GM23338 (cell line): ENCODE measurements at regions not wholly inside any gene's neighbourhood (a gene's known extent, or its start where the extent isn't known, plus 50 kb on each side); places are given as distances from the start of the nearest gene placed in this dataset.

Experiments used
- ATAC-seq: fragments of 200-7000 bp; cut with Tn5 transposase; 3 replicates; pipeline ENCODE4 v1.9.1; 2020
- DNase-seq: peaks from one replicate; pipeline ENCODE4 v3.0.0-alpha.2; 2015; ENCODE audit warnings: low spot score
- H2AFZ ChIP-seq: fragments of 200-600 bp; sonication (generic); 2 replicates; pipeline ENCODE4 v1.8.0; 2016; ENCODE audit warnings: antibody characterized with exemption, mild to moderate bottlenecking, moderate library complexity
- H3F3A ChIP-seq: fragments of 200-600 bp; sonication (generic); replicated peaks from 2 replicates; pipeline ENCODE4 v1.8.0; 2017; ENCODE audit warnings: antibody characterized with exemption, mixed run types, low read depth
- H3K27ac ChIP-seq: fragments of 200-600 bp; sonication (generic); 2 replicates; pipeline ENCODE4 v1.6.1; 2016; ENCODE audit warnings: low read depth
- H3K27me3 ChIP-seq: fragments of 200-600 bp; sonication (generic); 2 replicates; pipeline ENCODE4 v1.8.0; 2016; ENCODE audit warnings: mild to moderate bottlenecking, mixed run types, moderate library complexity; ENCODE audit not compliant: insufficient read depth
- H3K36me3 ChIP-seq: fragments of 200-600 bp; sonication (generic); 2 replicates; pipeline ENCODE4 v1.8.0; 2016; ENCODE audit warnings: mild to moderate bottlenecking; ENCODE audit not compliant: insufficient read depth
- H3K4me1 ChIP-seq: fragments of 200-600 bp; sonication (generic); 2 replicates; pipeline ENCODE4 v1.8.0; 2016; ENCODE audit warnings: mild to moderate bottlenecking, moderate library complexity; ENCODE audit not compliant: insufficient read depth
- H3K4me2 ChIP-seq: fragments of 200-600 bp; sonication (generic); 2 replicates; pipeline ENCODE4 v1.7.1; 2017; ENCODE audit warnings: mixed run types
- H3K4me3 ChIP-seq: fragments of 200-600 bp; sonication (generic); 2 replicates; pipeline ENCODE4 v1.6.1; 2016; ENCODE audit warnings: mixed run types
- H3K79me2 ChIP-seq: fragments of 200-600 bp; sonication (generic); replicated peaks from 2 replicates; pipeline ENCODE4 v1.8.0; 2017; ENCODE audit warnings: mild to moderate bottlenecking; ENCODE audit not compliant: insufficient read depth
- H3K9me2 ChIP-seq: fragments of 200-600 bp; sonication (generic); 2 replicates; pipeline ENCODE4 v1.8.0; 2017; ENCODE audit not compliant: insufficient read depth
- H4K20me1 ChIP-seq: fragments of 200-600 bp; sonication (generic); replicated peaks from 2 replicates; pipeline ENCODE4 v1.8.0; 2017; ENCODE audit warnings: mild to moderate bottlenecking; ENCODE audit not compliant: insufficient read depth
- H3K27ac Mint-ChIP-seq: 2 replicates; pipeline ENCODE4 v1.8.0; 2020; ENCODE audit warnings: inconsistent platforms, mild to moderate bottlenecking, moderate library complexity, mixed read lengths
- H3K27me3 Mint-ChIP-seq: 3 replicates; pipeline ENCODE4 v1.8.0; 2022; ENCODE audit warnings: low read depth, mild to moderate bottlenecking, moderate library complexity, mixed read lengths, inconsistent platforms; ENCODE audit not compliant: insufficient read depth, poor library complexity
- H3K36me3 Mint-ChIP-seq: 3 replicates; pipeline ENCODE4 v1.8.0; 2021; ENCODE audit warnings: low read depth, mild to moderate bottlenecking, inconsistent platforms, moderate library complexity, mixed read lengths
- H3K4me1 Mint-ChIP-seq: 3 replicates; pipeline ENCODE4 v1.8.0; 2020; ENCODE audit warnings: mild to moderate bottlenecking, inconsistent platforms, mixed read lengths
- H3K4me3 Mint-ChIP-seq: 3 replicates; pipeline ENCODE4 v1.8.0; 2021; ENCODE audit warnings: moderate library complexity, mild to moderate bottlenecking, inconsistent platforms, mixed read lengths
- H3K9me3 Mint-ChIP-seq: 3 replicates; pipeline ENCODE4 v1.8.0; 2020; ENCODE audit warnings: moderate library complexity, mild to moderate bottlenecking, inconsistent platforms, mixed read lengths
- CREB1 ChIP-seq: fragments of 250-450 bp; sonication (Bioruptor Pico); IDR thresholded peaks from 2 replicates; pipeline ENCODE4 v1.5.0; 2020; ENCODE audit warnings: low read depth, mild to moderate bottlenecking, moderate library complexity
- ETS1 ChIP-seq: IDR thresholded peaks from 2 replicates; pipeline ENCODE4 v1.6.1; 2016; ENCODE audit warnings: antibody characterized with exemption
- EZH2 ChIP-seq: fragments of 200-600 bp; sonication (generic); IDR thresholded peaks from one replicate; pipeline ENCODE4 v1.8.0; 2017; ENCODE audit warnings: antibody characterized with exemption, mild to moderate bottlenecking, low read depth; ENCODE audit not compliant: unreplicated experiment
- EZH2phosphoT487 ChIP-seq: fragments of 200-600 bp; sonication (generic); IDR thresholded peaks from one replicate; pipeline ENCODE4 v1.8.1; 2018; ENCODE audit warnings: antibody characterized with exemption; ENCODE audit not compliant: unreplicated experiment
- JUNB ChIP-seq: IDR thresholded peaks from one replicate; pipeline ENCODE4 v1.6.1; 2016; ENCODE audit warnings: antibody characterized with exemption; ENCODE audit not compliant: unreplicated experiment
- POLR2AphosphoS5 ChIP-seq: IDR thresholded peaks from 2 replicates; pipeline ENCODE4 v1.6.1; 2016; ENCODE audit warnings: antibody characterized with exemption, low read depth
- STAT1 ChIP-seq: IDR thresholded peaks from one replicate; pipeline ENCODE4 v1.6.1; 2016; ENCODE audit warnings: antibody characterized with exemption; ENCODE audit not compliant: unreplicated experiment
- ZNF114 ChIP-seq: fragments of 250-450 bp; sonication (Bioruptor Pico); IDR thresholded peaks from 2 replicates; pipeline ENCODE4 v1.5.0; 2020; ENCODE audit warnings: mild to moderate bottlenecking, moderate library complexity
- ZNF331 ChIP-seq: fragments of 250-450 bp; sonication (Bioruptor Pico); IDR thresholded peaks from 2 replicates; pipeline ENCODE4 v1.5.0; 2020; ENCODE audit warnings: low read depth, mild to moderate bottlenecking, moderate library complexity
- TF ChIP-seq, protein P1 (sequence below): fragments of 250-450 bp; sonication (Bioruptor Pico); IDR thresholded peaks from 2 replicates; pipeline ENCODE4 v1.5.0; 2020; ENCODE audit warnings: mild to moderate bottlenecking, moderate library complexity
- TF ChIP-seq, protein P2 (sequence below): IDR thresholded peaks from one replicate; pipeline ENCODE4 v1.6.1; 2018; ENCODE audit warnings: antibody characterized with exemption; ENCODE audit not compliant: unreplicated experiment
- TF ChIP-seq, protein P3 (sequence below), 2 experiments: fragments of 200-600 bp in 1 of 2; sonication (generic) in 1 of 2; conservative IDR thresholded peaks; 2 replicates each; pipeline versions ENCODE4 v1.5.1 to v1.6.1; 2016 to 2017; ENCODE audit warnings: antibody characterized with exemption in 2 of 2, low read depth in 2 of 2, mild to moderate bottlenecking in 2 of 2, moderate library complexity in 1 of 2

GRCh38 chrY:21248591-21248990, 262.5 kb upstream of the RBMY1B start:
- no peaks in the 10 kb centered on the region for H3K9me2 ChIP-seq
- no peak overlapping the region for H3K4me3 ChIP-seq
- H3K27ac Mint-ChIP-seq, result no peak overlapping the region
- H3K79me2 ChIP-seq, result no peaks in the 10 kb centered on the region
- no peaks in the 10 kb centered on the region for H4K20me1 ChIP-seq
- H3K36me3 ChIP-seq, result no peaks in the 10 kb centered on the region
- H3K27ac ChIP-seq, result no peak overlapping the region
- H3K4me3 Mint-ChIP-seq, result no peak overlapping the region
- no peaks in the 10 kb centered on the region for H3K4me1 Mint-ChIP-seq
- TF ChIP-seq ZNF114 (CRISPR knock-in tag) (no peak), CREB1 (CRISPR knock-in tag) (no peak), EZH2phosphoT487 (no peak), EZH2 (no peak), POLR2AphosphoS5 (no peak), JUNB (no peak), ZNF331 (CRISPR knock-in tag) (no peak), STAT1 (no peak), ETS1 (no peak)
- TF ChIP-seq, protein P1, sequence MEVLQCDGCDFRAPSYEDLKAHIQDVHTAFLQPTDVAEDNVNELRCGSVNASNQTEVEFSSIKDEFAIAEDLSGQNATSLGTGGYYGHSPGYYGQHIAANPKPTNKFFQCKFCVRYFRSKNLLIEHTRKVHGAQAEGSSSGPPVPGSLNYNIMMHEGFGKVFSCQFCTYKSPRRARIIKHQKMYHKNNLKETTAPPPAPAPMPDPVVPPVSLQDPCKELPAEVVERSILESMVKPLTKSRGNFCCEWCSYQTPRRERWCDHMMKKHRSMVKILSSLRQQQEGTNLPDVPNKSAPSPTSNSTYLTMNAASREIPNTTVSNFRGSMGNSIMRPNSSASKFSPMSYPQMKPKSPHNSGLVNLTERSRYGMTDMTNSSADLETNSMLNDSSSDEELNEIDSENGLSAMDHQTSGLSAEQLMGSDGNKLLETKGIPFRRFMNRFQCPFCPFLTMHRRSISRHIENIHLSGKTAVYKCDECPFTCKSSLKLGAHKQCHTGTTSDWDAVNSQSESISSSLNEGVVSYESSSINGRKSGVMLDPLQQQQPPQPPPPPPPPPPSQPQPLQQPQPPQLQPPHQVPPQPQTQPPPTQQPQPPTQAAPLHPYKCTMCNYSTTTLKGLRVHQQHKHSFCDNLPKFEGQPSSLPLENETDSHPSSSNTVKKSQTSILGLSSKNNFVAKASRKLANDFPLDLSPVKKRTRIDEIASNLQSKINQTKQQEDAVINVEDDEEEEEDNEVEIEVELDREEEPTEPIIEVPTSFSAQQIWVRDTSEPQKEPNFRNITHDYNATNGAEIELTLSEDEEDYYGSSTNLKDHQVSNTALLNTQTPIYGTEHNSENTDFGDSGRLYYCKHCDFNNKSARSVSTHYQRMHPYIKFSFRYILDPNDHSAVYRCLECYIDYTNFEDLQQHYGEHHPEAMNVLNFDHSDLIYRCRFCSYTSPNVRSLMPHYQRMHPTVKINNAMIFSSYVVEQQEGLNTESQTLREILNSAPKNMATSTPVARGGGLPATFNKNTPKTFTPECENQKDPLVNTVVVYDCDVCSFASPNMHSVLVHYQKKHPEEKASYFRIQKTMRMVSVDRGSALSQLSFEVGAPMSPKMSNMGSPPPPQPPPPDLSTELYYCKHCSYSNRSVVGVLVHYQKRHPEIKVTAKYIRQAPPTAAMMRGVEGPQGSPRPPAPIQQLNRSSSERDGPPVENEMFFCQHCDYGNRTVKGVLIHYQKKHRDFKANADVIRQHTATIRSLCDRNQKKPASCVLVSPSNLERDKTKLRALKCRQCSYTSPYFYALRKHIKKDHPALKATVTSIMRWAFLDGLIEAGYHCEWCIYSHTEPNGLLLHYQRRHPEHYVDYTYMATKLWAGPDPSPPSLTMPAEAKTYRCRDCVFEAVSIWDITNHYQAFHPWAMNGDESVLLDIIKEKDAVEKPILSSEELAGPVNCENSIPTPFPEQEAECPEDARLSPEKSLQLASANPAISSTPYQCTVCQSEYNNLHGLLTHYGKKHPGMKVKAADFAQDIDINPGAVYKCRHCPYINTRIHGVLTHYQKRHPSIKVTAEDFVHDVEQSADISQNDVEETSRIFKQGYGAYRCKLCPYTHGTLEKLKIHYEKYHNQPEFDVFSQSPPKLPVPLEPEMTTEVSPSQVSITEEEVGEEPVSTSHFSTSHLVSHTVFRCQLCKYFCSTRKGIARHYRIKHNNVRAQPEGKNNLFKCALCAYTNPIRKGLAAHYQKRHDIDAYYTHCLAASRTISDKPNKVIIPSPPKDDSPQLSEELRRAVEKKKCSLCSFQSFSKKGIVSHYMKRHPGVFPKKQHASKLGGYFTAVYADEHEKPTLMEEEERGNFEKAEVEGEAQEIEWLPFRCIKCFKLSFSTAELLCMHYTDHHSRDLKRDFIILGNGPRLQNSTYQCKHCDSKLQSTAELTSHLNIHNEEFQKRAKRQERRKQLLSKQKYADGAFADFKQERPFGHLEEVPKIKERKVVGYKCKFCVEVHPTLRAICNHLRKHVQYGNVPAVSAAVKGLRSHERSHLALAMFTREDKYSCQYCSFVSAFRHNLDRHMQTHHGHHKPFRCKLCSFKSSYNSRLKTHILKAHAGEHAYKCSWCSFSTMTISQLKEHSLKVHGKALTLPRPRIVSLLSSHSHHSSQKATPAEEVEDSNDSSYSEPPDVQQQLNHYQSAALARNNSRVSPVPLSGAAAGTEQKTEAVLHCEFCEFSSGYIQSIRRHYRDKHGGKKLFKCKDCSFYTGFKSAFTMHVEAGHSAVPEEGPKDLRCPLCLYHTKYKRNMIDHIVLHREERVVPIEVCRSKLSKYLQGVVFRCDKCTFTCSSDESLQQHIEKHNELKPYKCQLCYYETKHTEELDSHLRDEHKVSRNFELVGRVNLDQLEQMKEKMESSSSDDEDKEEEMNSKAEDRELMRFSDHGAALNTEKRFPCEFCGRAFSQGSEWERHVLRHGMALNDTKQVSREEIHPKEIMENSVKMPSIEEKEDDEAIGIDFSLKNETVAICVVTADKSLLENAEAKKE, result no peak
- TF ChIP-seq, protein P2, sequence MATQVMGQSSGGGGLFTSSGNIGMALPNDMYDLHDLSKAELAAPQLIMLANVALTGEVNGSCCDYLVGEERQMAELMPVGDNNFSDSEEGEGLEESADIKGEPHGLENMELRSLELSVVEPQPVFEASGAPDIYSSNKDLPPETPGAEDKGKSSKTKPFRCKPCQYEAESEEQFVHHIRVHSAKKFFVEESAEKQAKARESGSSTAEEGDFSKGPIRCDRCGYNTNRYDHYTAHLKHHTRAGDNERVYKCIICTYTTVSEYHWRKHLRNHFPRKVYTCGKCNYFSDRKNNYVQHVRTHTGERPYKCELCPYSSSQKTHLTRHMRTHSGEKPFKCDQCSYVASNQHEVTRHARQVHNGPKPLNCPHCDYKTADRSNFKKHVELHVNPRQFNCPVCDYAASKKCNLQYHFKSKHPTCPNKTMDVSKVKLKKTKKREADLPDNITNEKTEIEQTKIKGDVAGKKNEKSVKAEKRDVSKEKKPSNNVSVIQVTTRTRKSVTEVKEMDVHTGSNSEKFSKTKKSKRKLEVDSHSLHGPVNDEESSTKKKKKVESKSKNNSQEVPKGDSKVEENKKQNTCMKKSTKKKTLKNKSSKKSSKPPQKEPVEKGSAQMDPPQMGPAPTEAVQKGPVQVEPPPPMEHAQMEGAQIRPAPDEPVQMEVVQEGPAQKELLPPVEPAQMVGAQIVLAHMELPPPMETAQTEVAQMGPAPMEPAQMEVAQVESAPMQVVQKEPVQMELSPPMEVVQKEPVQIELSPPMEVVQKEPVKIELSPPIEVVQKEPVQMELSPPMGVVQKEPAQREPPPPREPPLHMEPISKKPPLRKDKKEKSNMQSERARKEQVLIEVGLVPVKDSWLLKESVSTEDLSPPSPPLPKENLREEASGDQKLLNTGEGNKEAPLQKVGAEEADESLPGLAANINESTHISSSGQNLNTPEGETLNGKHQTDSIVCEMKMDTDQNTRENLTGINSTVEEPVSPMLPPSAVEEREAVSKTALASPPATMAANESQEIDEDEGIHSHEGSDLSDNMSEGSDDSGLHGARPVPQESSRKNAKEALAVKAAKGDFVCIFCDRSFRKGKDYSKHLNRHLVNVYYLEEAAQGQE, result no peak
- TF ChIP-seq, protein P3, sequence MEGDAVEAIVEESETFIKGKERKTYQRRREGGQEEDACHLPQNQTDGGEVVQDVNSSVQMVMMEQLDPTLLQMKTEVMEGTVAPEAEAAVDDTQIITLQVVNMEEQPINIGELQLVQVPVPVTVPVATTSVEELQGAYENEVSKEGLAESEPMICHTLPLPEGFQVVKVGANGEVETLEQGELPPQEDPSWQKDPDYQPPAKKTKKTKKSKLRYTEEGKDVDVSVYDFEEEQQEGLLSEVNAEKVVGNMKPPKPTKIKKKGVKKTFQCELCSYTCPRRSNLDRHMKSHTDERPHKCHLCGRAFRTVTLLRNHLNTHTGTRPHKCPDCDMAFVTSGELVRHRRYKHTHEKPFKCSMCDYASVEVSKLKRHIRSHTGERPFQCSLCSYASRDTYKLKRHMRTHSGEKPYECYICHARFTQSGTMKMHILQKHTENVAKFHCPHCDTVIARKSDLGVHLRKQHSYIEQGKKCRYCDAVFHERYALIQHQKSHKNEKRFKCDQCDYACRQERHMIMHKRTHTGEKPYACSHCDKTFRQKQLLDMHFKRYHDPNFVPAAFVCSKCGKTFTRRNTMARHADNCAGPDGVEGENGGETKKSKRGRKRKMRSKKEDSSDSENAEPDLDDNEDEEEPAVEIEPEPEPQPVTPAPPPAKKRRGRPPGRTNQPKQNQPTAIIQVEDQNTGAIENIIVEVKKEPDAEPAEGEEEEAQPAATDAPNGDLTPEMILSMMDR (conservative IDR thresholded peaks at IDR 0.05; ENCODE audit: low read depth in 2 of 2), result no peak
- no peaks in the 10 kb centered on the region for H3K27me3 Mint-ChIP-seq
- H3K4me2 ChIP-seq, result no peak overlapping the region
- H3K27me3 ChIP-seq, result no peaks in the 10 kb centered on the region
- ATAC-seq (no peak), DNase-seq (no peak)
- no peaks in the 10 kb centered on the region for H3F3A ChIP-seq
- H2AFZ ChIP-seq, result no peak overlapping the region
- no peaks in the 10 kb centered on the region; the same call in 2 of the 3 replicates for H3K36me3 Mint-ChIP-seq
- H3K9me3 Mint-ChIP-seq, result peaks cover 71% of the 10 kb centered on the region
- H3K4me1 ChIP-seq, result no peaks in the 10 kb centered on the region
